Nucleus accumbens (tissue), 56 donors: ENCODE measurements at regions not wholly inside any gene's neighbourhood (a gene's known extent, or its start where the extent isn't known, plus 50 kb on each side); places are given as distances from the start of the nearest gene placed in this dataset.
"Not testable (repeated sequence)": the region's sequence is repeated elsewhere in the genome, so short reads cannot be mapped to it uniquely, and the experiment has no call there.

Experiments used
- DNase-seq, 56 donors: peaks; one replicate each; lab custom pipeline; 2025; lab: John Stamatoyannopoulos, UW

- DNase-seq: no peak
Measured at GRCh38 chr6:10184371-10185227, 230.3 kb downstream of the TFAP2A start.

DNA sequence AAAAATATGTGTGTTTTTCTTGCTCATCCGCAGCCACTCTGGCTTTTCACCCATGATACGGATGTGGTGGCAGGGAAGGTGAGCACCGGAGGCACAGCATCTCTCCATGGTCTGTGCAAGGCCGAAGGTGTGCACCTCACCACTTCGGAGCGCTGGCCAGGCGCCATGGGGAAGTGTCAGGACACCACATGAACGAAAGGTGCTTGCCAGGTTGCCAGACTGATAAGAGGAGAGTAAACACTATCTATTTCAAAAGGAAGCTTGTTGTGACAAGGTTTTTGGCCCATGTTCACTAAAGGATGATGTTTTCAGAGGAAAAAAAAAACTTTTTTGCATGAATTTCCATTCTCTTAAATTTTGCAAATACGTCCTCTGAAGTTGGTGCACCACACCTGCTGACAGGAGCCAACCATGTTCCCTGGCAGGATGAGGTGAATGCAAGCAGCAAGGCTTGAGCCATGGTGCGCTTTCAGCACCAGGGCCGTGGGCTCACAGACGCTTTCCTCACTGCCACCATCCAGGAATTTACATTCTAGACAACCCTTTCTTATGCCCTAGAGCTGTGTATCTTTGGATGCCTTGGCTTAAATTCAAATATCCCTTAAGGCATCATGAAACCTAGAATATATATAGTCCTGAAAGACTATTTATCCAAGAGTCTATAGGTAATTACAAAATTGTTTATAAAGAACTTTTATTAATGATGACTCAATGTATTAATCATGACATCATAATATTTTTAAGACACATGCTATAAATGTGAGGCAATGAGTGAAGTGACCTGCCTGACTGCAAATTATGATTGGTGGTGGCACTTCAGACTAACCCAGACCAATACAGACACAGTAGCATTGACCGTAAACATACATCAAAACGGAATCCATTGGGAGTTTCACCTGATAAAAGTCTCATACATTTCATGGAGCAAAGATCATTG lies 234.5 kb downstream of the TFAP2A start:
- no peak for DNase-seq

DNA sequence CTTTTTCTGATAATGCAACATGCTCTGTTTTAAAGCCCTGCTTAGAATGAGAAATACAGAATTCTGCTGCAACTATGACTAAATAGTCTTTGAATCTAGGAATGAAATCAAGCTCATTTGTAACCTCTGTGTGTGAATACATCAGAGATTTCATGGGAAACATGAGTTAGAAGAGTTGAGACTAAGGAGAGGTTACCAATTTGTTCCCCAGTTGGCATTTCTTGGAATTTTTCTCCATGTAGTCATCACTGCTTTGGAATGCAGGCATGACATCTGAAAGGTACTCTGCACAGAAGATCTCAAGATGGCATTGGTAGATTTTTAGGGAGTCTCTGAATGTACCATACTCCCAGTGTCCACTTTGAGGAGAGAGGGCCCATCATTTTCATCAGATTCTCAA lies 237.2 kb downstream of the TFAP2A start:
- no peak for DNase-seq

GRCh38 chr6:10175362-10175761 lies 239.5 kb downstream of the TFAP2A start:
- DNase-seq: no peak

DNA sequence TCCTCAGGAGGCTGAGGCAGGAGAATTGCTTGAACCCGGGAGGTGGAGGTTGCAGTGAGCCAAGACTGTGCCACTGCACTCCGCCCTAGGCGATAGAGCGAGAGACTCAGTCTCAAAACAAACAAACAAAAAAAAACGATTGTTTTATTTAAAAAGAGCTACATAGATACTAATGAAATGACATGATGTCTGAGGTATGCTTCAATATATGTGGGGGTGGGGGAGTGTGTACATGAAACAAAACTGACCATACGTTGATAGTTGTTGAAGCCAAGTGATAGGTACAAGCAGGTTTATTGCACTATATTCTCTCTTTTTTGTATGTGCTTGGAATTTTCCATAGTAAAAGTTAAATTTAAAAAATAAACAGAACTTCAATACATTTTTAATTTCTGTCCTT lies 240.1 kb downstream of the TFAP2A start:
- no peak for DNase-seq

GRCh38 chr6:10174056-10174455 lies 240.8 kb downstream of the TFAP2A start:
- no peak for DNase-seq

GRCh38 chr6:10171706-10172105 lies 243.2 kb downstream of the TFAP2A start:
- DNase-seq: not testable (repeated sequence)

GRCh38 chr6:10170816-10171215 lies 244.1 kb downstream of the TFAP2A start:
- no peak for DNase-seq

GRCh38 chr6:10166031-10166430 lies 248.8 kb downstream of the TFAP2A start:
- no peak for DNase-seq

- no peak for DNase-seq
Measured at GRCh38 chr6:10163203-10163962, 251.5 kb downstream of the TFAP2A start.

- no peak for DNase-seq
Measured at GRCh38 chr6:10156875-10157274, 258.0 kb downstream of the TFAP2A start.

DNA sequence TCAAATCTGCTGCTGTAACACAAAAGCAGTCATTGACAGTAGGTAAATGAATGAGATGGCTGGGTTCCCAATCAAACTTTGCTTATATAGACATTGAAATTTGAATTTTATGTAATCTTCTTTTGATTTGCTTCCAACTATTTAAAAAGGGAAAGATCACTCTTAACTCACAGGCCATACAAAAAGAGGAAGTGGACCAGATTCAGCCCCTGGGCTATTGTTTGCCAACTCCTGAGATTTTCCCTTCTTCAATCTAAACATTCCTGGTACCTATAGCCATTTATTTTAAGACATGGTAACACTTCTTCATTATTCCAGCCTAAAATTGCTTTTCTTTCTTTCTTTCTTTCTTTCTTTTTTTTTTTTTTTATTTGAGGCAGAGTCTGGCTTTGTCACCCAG lies 260.6 kb downstream of the TFAP2A start:
- no peak for DNase-seq

GRCh38 chr6:10151144-10151915 lies 263.5 kb downstream of the TFAP2A start:
- DNase-seq: no peak

- DNase-seq: no peak
Measured at GRCh38 chr6:10149603-10150002, 265.3 kb downstream of the TFAP2A start.

DNA sequence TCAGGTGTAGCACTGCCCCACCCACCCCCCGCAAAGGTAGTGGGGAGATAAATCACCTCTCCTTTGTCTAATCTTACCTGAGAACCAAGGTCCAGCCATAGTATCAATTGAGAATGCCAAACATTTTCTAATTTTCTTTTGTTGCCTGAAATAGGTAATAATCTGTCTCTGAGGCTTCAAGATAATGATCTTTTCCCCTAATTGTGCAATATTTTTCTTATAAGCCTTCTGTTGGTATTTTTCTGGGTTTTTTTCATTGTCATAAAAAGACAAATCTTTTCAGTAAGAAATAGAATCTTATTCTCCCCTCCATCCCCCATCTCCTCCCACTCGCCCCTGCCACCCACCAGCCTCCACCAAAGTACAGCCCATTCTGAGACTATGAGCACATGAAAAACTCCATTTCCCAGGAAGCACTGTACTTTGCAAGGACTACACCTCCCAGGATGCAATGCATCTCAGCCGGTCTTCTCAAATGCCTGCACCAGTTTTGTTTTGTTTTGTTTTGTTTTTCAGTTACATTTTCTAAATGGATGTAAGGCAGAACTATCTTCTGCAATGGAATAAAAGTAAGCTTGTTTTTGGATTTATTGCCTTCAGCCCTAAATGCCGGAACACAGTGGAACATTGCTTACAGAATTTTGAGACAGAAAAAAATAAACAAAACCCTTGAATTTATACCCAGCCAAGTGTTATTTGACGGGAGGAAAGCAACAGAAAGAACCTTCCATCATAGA lies 268.0 kb downstream of the TFAP2A start:
- DNase-seq: peak in 32 of 56 donors; percentile 2 to 54 (median 14)

- DNase-seq: no peak
Measured at GRCh38 chr6:10144772-10145171, 270.1 kb downstream of the TFAP2A start.

GRCh38 chr6:10141746-10142443 lies 273.0 kb downstream of the TFAP2A start:
- no peak for DNase-seq

GRCh38 chr6:10140824-10141223 lies 274.1 kb downstream of the TFAP2A start:
- DNase-seq: no peak

DNA sequence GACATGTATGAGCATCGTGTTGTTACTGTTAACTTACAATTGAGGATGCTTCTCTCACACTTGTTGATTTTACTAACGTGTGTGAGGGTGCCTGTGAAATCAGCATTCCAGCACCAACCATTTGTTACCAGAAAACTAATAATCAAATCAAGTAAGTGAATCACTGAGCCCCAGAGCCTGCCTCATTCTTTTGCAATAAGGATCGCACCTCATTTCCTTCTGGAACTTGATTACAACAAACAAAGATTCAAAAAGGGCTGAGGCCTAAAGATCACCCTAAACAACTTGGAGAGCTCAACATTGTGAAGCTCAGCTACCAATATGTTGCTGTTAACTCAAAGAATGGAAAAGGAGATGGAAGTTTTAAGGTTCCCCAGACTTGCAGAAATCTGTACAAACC lies 274.7 kb downstream of the TFAP2A start:
- DNase-seq: no peak
